Vagina (tissue), 2 donors: ENCODE measurements at regions not wholly inside any gene's neighbourhood (a gene's known extent, or its start where the extent isn't known, plus 50 kb on each side); places are given as distances from the start of the nearest gene placed in this dataset.

Experiments used
- POLR2A ChIP-seq, 2 donors: fragments of 450-650 bp; IDR thresholded peaks; one replicate each; pipeline ENCODE4 v1.6.1; 2017; ENCODE audit warnings: antibody characterized with exemption in 2 of 2, mild to moderate bottlenecking in 2 of 2, moderate library complexity in 2 of 2
- POLR2AphosphoS5 ChIP-seq, 2 donors: sonication (generic); formaldehyde crosslinking; IDR thresholded peaks; one replicate each; pipeline ENCODE4 v1.9.0; 2017; ENCODE audit warnings: antibody characterized with exemption in 2 of 2, mild to moderate bottlenecking in 2 of 2, low read depth in 1 of 2; ENCODE audit not compliant: insufficient read depth in 1 of 2
- TF ChIP-seq, protein P1 (sequence below), 3 experiments: fragments of 450-650 bp in 2 of 3; fragments of 200-600 bp in 1 of 3; sonication (generic) in 1 of 3; IDR thresholded peaks; one replicate each; pipeline ENCODE4 v1.5.1; 2017 to 2019; ENCODE audit warnings: antibody characterized with exemption in 3 of 3, mild to moderate bottlenecking in 2 of 3, moderate library complexity in 2 of 3

DNA sequence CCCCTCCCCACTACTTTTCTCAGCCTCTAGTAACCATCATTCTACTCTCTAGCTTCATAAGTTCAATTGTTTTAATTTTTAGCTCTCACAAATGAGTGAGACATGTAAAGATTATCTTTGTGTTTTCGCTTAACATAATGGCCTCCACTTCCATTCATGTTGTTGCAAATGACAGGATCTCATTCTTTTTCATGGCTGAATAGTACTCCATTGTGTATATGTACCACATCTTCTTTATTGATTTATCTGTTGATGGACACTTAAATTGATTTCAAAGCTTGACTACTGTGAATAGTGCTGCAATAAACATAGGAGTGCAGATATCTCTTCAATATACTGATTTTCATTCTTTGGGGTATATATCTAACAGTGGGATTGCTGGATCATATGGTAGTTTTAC is 699.8 kb upstream of the NR2F2 start:
- TF ChIP-seq, protein P1, sequence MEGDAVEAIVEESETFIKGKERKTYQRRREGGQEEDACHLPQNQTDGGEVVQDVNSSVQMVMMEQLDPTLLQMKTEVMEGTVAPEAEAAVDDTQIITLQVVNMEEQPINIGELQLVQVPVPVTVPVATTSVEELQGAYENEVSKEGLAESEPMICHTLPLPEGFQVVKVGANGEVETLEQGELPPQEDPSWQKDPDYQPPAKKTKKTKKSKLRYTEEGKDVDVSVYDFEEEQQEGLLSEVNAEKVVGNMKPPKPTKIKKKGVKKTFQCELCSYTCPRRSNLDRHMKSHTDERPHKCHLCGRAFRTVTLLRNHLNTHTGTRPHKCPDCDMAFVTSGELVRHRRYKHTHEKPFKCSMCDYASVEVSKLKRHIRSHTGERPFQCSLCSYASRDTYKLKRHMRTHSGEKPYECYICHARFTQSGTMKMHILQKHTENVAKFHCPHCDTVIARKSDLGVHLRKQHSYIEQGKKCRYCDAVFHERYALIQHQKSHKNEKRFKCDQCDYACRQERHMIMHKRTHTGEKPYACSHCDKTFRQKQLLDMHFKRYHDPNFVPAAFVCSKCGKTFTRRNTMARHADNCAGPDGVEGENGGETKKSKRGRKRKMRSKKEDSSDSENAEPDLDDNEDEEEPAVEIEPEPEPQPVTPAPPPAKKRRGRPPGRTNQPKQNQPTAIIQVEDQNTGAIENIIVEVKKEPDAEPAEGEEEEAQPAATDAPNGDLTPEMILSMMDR (IDR thresholded peaks at IDR 0.05) = no peak
- TF ChIP-seq POLR2AphosphoS5 (IDR thresholded peaks at IDR 0.05; ENCODE audit: insufficient read depth in 1 of 2, low read depth in 1 of 2) = no peak
- TF ChIP-seq POLR2A (IDR thresholded peaks at IDR 0.05) = no peak
